ENCODE measurements at regions not wholly inside any gene's neighbourhood (a gene's known extent, or its start where the extent isn't known, plus 50 kb on each side); places are given as distances from the start of the nearest gene placed in this dataset.

- TF ChIP-seq, protein P1, sequence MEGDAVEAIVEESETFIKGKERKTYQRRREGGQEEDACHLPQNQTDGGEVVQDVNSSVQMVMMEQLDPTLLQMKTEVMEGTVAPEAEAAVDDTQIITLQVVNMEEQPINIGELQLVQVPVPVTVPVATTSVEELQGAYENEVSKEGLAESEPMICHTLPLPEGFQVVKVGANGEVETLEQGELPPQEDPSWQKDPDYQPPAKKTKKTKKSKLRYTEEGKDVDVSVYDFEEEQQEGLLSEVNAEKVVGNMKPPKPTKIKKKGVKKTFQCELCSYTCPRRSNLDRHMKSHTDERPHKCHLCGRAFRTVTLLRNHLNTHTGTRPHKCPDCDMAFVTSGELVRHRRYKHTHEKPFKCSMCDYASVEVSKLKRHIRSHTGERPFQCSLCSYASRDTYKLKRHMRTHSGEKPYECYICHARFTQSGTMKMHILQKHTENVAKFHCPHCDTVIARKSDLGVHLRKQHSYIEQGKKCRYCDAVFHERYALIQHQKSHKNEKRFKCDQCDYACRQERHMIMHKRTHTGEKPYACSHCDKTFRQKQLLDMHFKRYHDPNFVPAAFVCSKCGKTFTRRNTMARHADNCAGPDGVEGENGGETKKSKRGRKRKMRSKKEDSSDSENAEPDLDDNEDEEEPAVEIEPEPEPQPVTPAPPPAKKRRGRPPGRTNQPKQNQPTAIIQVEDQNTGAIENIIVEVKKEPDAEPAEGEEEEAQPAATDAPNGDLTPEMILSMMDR (conservative IDR thresholded peaks at IDR 0.05) = no peak
- no peak for TF ChIP-seq ZFX (IDR thresholded peaks at IDR 0.05)
Measured at GRCh38 chr3:124048967-124049798, 57.3 kb upstream of the ROPN1 start.
